Skeletal muscle cell (primary cell): ENCODE measurements at regions not wholly inside any gene's neighbourhood (a gene's known extent, or its start where the extent isn't known, plus 50 kb on each side); places are given as distances from the start of the nearest gene placed in this dataset.
"Not testable (repeated sequence)": the region's sequence is repeated elsewhere in the genome, so short reads cannot be mapped to it uniquely, and the experiment has no call there.

Source experiments
- DNase-seq: peaks from one replicate; pipeline ENCODE4 v3.0.0-alpha.2; 2010; ENCODE audit warnings: low read depth
- H3K4me3 ChIP-seq: 2 replicates; pipeline ENCODE4 v1.5.1; 2011; ENCODE audit warnings: low read depth, mild to moderate bottlenecking, control low read depth, low read length, moderate library complexity

- no peak overlapping the region for H3K4me3 ChIP-seq
- no peak for DNase-seq
These were observed 588.2 kb upstream of the ADGRL3 start for GRCh38 chr4:60611762-60612496.

GRCh38 chr4:60617731-60618130 is 582.4 kb upstream of the ADGRL3 start:
- DNase-seq: no peak
- H3K4me3 ChIP-seq: no peak overlapping the region

- H3K4me3 ChIP-seq: no peak overlapping the region
- DNase-seq: no peak
These were observed 580.4 kb upstream of the ADGRL3 start for GRCh38 chr4:60619531-60620305.

- no peak for DNase-seq
- H3K4me3 ChIP-seq: no peak overlapping the region
These were observed 562.1 kb upstream of the ADGRL3 start for GRCh38 chr4:60637976-60638375.

GRCh38 chr4:60648774-60649173 is 551.4 kb upstream of the ADGRL3 start:
- DNase-seq: no peak

GRCh38 chr4:60652933-60653332 is 547.2 kb upstream of the ADGRL3 start:
- H3K4me3 ChIP-seq: no peak overlapping the region
- no peak for DNase-seq

More at GRCh38 chr4:60648774-60649173, 551.4 kb upstream of the ADGRL3 start:
- H3K4me3 ChIP-seq: no peak overlapping the region

- H3K4me3 ChIP-seq: no peak overlapping the region
- no peak for DNase-seq
These were observed 544.8 kb upstream of the ADGRL3 start for GRCh38 chr4:60655356-60655755.

GRCh38 chr4:60656171-60656570 is 544.0 kb upstream of the ADGRL3 start:
- no peak overlapping the region for H3K4me3 ChIP-seq
- DNase-seq: no peak

GRCh38 chr4:60657041-60657440 is 543.1 kb upstream of the ADGRL3 start:
- H3K4me3 ChIP-seq: no peak overlapping the region
- DNase-seq: no peak

- no peak for DNase-seq
- H3K4me3 ChIP-seq: no peak overlapping the region
These were observed 542.3 kb upstream of the ADGRL3 start for GRCh38 chr4:60657807-60658206.

- H3K4me3 ChIP-seq: no peak overlapping the region
- no peak for DNase-seq
These were observed 536.4 kb upstream of the ADGRL3 start for GRCh38 chr4:60663769-60664168.

GRCh38 chr4:60682901-60683300 is 517.2 kb upstream of the ADGRL3 start:
- no peak overlapping the region for H3K4me3 ChIP-seq

GRCh38 chr4:60683357-60683756 is 516.8 kb upstream of the ADGRL3 start:
- H3K4me3 ChIP-seq: peak overlapping the region; percentile 18
- peak; percentile 72 for DNase-seq

More at GRCh38 chr4:60682901-60683300, 517.2 kb upstream of the ADGRL3 start:
- DNase-seq: peak; percentile 18

- no peak overlapping the region for H3K4me3 ChIP-seq
- peak; percentile 60 for DNase-seq
These were observed 516.2 kb upstream of the ADGRL3 start for GRCh38 chr4:60683973-60684372.

- not testable (repeated sequence) for DNase-seq, H3K4me3 ChIP-seq
These were observed 504.1 kb upstream of the ADGRL3 start for GRCh38 chr4:60696062-60696461.

GRCh38 chr4:60709061-60709460 is 491.1 kb upstream of the ADGRL3 start:
- no peak overlapping the region for H3K4me3 ChIP-seq
- DNase-seq: no peak

GRCh38 chr4:60718874-60719273 is 481.3 kb upstream of the ADGRL3 start:
- no peak for DNase-seq
- H3K4me3 ChIP-seq: no peak overlapping the region

GRCh38 chr4:60721685-60722084 is 478.4 kb upstream of the ADGRL3 start:
- H3K4me3 ChIP-seq: no peak overlapping the region
- no peak for DNase-seq

GRCh38 chr4:60723796-60724195 is 476.3 kb upstream of the ADGRL3 start:
- no peak for DNase-seq
- H3K4me3 ChIP-seq: no peak overlapping the region

GRCh38 chr4:60724623-60725022 is 475.5 kb upstream of the ADGRL3 start:
- DNase-seq: peak; percentile 56
- H3K4me3 ChIP-seq: no peak overlapping the region

- H3K4me3 ChIP-seq: no peak overlapping the region
- no peak for DNase-seq
These were observed 473.3 kb upstream of the ADGRL3 start for GRCh38 chr4:60726779-60727178.
